GM18507 (cell line): ENCODE measurements at regions not wholly inside any gene's neighbourhood (a gene's known extent, or its start where the extent isn't known, plus 50 kb on each side); places are given as distances from the start of the nearest gene placed in this dataset.
A peak's percentile ranks its signal among the peaks of the same experiment; 100 is the strongest.

Source experiments
- DNase-seq: peaks from one replicate; pipeline ENCODE4 v3.0.0; 2011; ENCODE audit warnings: low read depth; ENCODE audit not compliant: insufficient read length; ENCODE audit errors: extremely low spot score
- FAIRE-seq: peaks from 2 replicates; lab custom pipeline; 2011; peaks lifted over from hg19 to GRCh38; lab: Jason Lieb, UNC

DNA sequence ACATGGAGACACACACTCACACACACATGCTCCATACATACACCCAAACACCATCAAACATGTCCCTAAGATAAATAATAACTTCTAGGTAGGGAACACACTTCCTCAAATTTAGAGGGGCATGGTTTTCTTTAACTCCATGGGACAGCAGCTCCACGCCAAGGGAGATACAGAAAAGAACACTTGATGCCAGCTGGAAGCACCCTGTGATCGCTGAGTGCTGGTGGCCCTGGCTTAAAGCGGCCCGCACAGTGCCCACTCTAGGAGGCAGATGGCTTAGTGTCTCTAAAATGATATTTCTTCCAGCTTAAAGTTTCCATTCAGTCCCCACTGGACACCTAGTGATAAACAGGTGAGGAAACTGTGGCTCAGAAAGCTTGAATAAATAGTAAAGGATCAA lies 232.9 kb downstream of the UACA start:
- no peak for FAIRE-seq
- DNase-seq: no peak

DNA sequence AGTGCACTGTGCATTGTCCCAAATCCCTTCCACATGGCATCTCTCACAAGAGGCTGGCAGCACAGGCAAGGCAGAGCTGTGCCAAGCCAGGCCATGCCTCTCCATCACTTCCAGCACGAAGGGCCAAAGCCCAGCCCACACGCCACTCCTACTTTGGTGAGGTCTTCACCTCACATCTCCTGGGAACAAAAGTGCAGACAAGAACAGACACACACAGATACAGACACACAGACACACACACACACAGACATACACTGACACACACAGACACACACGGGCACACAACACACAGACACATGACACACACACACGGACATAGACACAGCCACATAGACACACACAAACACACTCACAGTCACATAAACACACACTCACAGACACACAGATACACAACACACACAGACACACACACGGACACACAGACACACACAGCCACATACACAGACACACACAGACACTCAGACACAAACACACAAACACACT lies 233.3 kb downstream of the UACA start:
- DNase-seq (no peak), FAIRE-seq (no peak)

DNA sequence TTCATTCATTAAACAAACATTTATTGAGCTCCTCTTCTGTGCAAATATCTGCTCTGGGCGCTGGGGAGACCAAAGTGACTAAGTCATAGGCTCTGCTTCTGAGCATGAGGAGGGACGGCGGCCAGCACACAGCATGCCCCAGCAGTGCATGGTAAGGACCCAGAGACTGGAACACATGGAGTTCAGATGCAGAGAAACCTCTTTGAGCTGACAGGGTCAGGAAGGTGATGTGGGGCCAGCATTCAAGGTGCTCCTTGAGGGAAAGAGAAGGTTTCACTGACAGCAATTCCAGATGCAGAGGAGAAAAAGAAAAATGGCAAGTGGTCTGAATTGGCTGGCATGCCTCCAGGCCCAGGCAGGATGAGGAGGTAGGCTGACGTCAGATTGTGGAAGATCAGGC lies 234.5 kb downstream of the UACA start:
- FAIRE-seq (no peak), DNase-seq (no peak)

DNA sequence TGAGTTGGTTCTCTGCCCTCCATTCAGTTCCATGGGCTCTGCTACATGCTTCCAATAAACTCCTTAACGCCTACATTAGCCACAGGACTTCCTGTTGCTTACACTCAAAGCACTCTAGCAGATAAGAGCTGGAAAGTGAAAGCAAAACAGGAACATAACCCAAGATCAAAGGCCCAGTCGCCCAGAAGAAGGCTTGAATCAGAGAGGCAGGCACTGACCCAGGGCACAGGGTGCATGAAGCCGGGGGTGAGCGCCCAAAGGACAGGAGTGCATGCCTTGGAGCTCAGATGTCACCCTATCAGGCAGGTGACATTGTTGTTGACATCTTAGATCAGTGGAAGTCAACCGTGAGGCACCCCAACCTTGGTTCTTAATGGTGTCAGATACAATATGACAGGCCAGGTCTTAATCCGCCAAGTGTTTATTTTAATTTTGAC lies 235.1 kb downstream of the UACA start:
- FAIRE-seq: peak; percentile 66
- DNase-seq: no peak

DNA sequence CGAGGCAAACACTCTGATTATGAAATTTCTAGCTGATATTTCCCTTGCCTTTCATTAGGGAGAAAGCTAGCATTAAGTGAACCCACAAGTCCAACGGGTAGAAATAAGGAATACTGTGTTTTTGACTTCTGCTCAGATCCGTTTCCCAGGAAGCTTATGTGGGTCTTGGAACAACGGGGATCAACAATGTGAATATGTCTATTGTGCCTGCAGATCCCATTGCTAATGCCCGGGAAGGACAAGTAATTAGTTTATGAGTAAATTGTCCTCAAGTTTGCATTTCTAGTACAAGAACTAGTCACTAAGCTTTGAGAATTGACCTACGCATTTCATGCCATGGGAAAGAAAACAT lies 236.4 kb downstream of the UACA start:
- DNase-seq (no peak), FAIRE-seq (no peak)

DNA sequence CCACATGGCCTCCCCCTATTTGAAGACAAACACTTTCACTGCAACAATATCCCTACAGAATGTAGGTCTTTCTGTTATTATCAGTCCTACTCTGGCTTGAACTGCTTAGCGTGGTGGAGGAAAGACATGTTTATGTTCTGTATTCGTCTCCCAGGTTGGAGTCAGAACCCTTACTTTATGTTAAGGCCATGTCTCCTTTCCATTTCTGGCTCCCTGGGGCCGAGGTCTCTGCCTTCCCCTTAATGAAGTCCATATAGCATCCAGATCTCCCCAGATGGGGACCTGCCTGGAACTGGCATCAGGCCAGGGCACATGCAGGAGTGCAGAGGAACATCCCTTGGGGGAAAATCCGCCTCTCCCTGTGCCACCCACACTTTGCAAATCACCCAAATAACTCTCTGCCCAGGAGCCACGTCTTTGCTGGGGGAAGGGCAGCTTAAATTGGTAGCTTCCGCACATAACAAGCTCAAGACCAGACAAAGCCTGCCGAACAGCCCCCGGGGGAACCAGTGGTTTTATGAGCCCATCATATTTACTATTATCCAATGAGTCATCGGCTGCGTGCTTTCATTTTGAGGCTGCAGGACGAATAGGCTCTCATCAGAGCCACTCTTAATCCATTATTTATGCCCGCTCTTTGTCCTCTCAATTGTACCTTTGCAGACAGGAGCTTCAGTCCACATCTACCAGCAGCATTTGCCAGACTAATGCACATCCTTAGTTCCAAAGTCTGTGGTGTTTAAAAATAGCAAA lies 237.0 kb downstream of the UACA start:
- DNase-seq (no peak), FAIRE-seq (no peak)

DNA sequence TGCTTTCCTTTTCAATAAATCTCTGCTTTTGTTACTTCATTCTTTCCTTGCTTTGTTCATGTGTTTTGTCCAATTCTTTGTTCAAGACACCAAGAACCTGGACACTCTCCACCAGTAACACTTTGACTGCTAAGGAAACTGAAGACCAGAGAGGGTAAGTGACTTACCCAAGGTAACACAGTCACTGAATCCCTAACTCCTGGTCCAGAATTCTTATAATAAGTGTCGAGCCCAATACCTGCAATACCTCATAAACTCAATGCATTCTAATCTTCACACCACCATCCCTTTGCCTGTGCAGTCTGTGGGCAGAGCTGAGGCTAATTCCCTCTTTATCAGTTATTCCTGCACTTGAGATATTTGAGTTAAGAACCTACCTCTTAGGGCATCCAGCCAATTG lies 237.8 kb downstream of the UACA start:
- DNase-seq (no peak), FAIRE-seq (no peak)

DNA sequence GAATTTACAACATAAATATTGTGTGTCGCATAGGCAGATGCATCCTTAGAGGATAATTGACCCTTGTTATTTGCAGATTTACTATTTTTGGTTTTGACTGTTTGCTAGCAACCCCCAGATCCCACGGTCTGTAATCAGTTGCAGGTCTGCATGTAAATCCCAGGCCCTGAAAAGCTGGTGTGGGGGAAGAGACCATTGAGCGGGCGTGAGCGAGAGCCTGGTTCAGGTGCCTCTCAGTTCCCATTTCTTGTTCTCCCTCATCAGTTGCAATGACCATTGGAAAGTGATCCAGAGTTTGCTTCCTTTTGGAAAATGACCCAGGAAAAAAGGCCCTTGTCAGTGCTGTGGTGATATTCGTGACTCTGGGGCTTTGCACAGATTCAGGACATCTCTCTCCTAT lies 238.9 kb downstream of the UACA start:
- DNase-seq (no peak), FAIRE-seq (no peak)

DNA sequence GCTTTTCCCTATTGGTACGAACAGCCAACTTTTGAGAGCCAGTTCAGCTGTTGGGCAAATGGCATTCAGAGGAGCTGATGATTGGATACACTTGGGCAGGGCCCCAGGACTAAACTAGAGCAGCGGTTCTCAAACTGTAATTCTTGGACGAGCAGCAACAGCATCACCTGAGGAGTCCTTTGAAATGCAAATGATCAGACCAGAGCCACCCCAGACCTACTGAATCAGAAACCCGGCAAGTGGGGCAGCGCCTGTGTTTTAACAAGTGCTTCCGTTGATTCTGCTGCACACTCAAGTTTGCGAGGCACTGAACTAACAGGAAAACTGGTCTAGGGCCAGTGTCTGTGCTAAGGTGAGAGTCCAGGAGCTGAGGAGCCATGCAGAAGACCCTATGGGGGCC lies 239.7 kb downstream of the UACA start:
- DNase-seq (no peak), FAIRE-seq (no peak)

DNA sequence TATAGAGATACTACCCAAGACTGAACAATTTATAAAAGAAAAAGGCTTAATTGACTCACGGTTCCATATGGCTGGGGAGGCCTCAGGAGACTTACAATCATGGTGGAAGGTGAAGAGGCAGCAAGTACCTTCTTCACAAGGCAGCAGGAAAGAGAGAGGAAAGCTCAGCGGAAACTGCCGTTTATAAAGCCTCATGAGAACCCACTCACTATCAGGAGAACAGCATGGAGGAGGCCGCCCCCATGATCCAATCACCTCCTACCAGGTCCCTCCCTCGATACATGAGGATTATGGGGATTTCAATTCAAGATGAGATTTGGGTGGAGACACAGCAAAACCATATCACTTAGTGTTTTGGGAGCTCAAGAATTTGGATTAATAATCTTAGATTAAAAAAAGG lies 240.2 kb downstream of the UACA start:
- DNase-seq: no peak
- no peak for FAIRE-seq

DNA sequence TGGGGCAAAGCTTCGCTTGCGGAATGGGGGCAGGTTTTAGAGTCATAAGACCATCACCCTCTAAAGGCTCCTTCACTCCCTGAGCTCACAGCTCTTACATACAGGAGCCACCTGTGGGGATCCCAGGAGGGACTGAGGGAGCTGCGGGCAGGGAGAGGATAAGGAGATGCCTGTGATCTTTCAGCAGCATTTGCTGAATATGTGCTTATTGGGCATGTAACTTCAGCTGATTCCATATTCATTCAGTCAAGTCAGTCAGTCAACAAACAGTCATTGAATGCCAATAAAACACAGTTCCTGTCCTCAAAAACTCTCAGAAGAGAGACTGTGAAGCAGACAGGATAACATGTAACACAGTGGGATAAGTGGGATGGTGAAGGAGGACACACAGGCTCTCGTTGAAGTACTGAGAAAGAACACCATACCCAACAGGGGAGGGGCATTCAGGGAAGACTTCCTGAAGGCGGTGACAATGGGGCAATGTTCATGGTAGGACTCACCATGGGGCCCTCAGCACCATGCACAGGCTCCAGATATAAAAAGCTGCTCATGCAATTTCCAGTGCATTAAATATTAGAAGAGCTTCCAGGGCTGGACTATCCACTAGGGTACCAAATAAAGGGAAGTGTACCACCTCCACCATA lies 240.9 kb downstream of the UACA start:
- no peak for DNase-seq
- FAIRE-seq: no peak

DNA sequence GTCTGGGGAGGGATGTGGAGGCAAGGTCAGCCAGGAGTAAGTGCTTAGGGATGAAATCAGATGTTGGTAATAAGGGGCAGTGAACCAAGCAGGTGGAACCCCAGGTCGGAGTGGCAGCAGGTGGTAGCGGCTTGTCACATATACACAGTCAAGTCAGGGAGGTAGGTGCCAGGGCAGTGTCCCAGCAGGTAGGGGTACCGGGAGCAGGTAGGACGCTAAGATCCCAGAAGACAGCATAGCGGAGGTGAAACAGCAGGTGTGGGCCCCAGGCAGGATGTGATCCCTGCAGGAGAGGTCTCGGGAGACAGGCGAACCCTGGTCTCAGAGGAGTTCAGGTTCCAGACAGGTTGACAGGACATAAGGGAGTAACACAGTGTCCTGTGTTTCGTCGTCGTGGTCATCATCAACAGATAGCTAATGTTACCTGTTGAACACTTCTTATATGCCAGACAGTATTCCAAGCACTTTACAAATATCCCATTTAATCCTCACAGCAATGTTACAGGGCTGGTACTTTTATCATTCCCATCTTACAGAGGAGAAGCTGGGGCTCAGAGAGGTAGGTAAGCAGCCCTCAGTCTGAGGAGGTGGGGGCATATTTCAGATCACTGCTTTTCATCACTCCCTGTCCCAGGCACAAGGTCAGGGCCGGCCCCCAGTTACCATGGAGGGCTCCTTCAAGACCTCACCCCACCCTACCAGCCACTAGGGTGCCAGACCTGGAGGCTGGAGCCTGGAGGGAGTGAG lies 241.6 kb downstream of the UACA start:
- no peak for DNase-seq
- no peak for FAIRE-seq

DNA sequence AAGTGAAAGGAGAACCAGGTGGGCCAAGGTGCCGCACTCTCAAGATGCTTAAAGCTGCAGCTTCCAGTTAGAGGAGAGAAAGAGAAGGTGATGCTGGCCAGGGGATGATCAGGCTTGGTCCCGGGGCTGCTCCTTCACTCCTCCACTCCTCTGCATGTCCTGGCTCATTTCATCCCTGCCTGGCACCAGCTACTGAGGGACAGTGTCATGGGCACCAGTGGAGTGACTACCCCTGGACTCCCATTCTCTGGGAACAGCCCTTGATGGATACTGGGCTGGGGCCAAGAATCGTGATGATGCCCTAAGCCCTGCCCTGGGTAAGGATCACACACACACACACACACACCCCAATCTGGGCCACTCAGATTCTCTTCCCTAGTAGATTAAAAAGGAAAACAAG lies 243.7 kb downstream of the UACA start:
- DNase-seq (no peak), FAIRE-seq (no peak)

DNA sequence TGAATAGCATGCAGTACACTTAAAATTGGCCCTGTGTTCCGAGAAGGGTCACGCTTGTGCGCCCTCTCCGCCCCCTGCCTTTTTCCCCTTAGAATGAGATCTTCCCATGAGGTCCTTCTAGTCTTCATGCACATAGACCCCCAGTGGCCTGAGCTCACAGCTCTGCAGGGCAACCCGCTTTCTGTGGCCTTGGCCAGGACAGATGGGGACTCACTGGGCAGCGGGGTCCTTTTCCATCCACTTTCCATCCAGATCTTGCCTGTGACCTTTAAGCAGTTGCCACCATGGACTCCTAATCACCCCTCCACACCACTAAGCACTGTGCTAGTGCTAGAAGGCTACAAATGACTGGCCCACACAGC lies 244.4 kb downstream of the UACA start:
- DNase-seq (no peak), FAIRE-seq (no peak)

DNA sequence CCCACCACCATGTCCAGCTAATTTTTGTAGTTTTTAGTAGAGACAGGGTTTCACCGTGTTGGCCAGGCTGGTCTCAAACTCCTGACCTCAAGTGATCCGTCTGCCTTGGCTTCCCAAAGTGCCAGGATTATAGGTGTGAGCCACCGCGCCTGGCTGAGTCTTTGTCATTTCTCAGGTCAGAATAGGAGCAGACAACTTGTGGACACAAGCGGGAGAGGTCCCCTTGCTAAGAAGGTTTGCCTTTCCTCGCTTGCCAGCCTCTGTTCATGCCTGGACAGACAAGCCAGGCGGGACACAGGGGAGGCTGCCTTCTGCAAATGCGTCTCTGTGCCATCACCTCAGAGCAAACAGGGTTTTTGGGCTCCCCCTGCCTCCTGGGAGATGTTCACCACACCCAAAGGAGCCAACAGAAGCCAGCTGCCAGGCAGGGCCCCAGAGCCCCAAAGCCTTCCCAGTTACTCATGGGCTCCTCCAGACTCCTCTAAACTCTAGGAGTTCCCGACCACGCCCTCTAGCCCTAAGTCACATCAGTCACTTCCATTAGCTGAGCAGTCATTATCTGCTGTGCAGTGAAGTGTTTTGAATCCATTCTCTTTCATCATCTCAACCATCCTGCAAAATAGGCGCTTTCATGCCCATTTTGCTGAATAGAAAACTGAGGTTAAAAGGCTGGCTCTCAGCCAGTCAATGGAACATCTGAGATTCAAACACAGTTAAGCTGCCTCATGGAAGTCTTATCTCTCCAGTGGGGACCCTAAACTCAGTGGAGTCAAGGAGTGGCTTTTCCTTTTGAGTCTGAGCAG lies 245.0 kb downstream of the UACA start:
- DNase-seq (no peak), FAIRE-seq (no peak)

DNA sequence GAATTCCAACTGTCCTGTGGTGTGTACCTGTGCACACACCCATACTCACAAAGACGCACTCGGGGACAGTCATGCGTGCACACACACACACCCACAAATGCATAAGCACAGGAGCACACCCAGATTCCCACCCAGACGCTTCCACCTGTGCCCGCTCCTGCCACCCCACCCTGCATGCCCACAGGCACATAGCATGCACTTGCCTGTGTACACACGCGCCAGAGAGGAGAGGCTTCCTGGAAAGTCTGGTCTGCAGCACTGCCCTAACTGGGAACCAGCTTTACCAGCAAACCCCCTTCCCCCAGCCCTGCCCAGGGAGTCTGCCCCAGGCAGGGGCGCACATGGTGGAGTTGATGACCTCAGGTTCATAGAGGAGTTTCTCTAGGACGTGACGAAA lies 246.2 kb downstream of the UACA start:
- no peak for FAIRE-seq
- DNase-seq: no peak

DNA sequence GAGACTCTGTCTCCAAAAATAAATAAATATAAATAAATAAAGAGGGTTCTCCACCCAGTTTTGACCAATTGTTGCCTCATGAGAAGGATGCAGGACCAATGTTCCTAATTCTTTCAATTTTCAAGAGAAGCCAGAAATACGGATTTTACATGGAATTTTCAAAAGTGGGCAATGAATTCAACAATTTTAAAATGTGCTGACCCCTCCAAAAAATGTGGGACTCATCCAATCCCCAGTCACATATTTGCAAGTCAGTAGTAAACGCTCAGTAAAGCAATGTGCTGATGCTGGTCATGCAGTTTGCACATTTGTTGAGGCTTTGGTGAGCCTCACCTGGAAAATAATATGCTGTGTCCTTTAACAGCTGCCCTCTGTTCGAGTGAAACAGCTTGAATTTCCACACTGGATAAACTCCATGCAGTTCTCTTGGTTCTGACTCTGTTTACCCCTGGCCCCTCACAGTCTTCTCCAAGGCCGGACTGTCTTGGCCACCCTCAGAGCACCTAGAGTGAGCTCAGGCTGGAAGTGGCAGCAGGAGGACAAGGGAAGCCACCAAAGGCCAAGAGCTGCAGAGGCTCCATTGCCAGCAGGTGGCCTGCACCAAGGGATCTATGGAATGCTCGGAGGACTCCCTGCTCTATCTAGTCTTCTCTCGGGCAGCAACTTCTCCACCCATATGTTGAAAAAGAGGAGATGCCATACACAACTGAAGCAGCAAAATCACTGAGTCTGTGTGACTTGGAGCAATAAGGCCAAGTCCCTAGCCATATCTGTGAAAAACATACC lies 246.8 kb downstream of the UACA start:
- no peak for FAIRE-seq
- no peak for DNase-seq

DNA sequence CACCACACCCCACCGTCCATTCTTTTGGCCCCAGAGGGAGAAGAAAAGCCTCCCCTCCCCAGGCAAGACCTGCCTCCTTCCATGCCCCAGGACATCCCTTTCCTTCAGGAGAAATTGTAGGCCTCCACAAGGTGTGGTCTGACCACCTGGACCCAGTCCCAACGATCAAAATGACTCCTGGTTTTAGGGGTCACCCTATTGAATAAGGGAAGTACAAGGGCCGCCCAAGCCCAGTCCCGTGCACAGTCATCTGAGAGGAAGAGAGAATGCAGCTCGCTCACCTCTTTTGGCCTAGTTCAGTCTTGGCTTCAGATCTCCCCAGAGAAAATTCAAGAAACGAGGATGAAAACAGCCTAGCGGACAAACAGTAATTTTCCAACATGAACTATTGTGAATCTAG lies 249.1 kb downstream of the UACA start:
- no peak for FAIRE-seq
- no peak for DNase-seq

DNA sequence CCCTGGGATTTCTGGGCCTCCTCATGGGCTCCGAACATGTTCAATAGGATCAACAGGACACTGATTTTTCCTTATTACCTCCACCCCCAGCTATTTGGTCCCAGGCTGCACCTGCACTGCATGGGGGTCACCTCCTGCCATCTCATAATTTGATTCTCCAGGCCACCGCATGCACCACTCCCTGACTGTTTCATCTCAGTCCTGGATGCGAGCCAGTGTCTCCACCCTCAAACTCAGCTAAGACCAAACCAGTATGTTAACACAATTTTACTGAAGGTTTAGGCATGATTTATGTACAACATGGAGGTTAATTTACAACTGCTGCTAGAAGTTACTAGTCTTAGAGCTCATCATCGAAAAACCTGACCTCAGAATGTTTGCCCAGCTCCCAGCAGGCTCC lies 249.5 kb downstream of the UACA start:
- FAIRE-seq (no peak), DNase-seq (no peak)
